GM12878 (cell line): ENCODE measurements at regions not wholly inside any gene's neighbourhood (a gene's known extent, or its start where the extent isn't known, plus 50 kb on each side); places are given as distances from the start of the nearest gene placed in this dataset.

Source experiments
- CTCF ChIP-seq, 3 experiments: IDR thresholded peaks in 2 of 3; conservative IDR thresholded peaks in 1 of 3; 2 replicates each; pipeline ENCODE4 v1.5.1; 2011; ENCODE audit warnings: low read depth in 3 of 3, low read length in 3 of 3, mild to moderate bottlenecking in 3 of 3, control low read depth in 2 of 3, moderate library complexity in 2 of 3, inconsistent platforms in 1 of 3, mixed read lengths in 1 of 3; ENCODE audit not compliant: control insufficient read depth in 2 of 3, insufficient read depth in 1 of 3; ENCODE audit errors: extremely low read depth in 1 of 3
- ESRRA ChIP-seq: IDR thresholded peaks from 2 replicates; pipeline ENCODE4 v1.6.1; 2012; ENCODE audit warnings: mild to moderate bottlenecking, low read length, improper control_type of control experiment
- GATAD2B ChIP-seq: fragments of 450-650 bp; conservative IDR thresholded peaks from 2 replicates; pipeline ENCODE4 v1.6.1; 2017; ENCODE audit warnings: low read depth, mild to moderate bottlenecking, moderate library complexity
- MXI1 ChIP-seq: fragments of 150-350 bp; IDR thresholded peaks from 2 replicates; pipeline ENCODE4 v1.6.1; 2011; ENCODE audit warnings: low read depth, mild to moderate bottlenecking, inconsistent platforms, low read length, improper control_type of control experiment
- NFXL1 ChIP-seq: fragments of 450-650 bp; IDR thresholded peaks from 2 replicates; pipeline ENCODE4 v1.6.1; 2017; ENCODE audit warnings: antibody characterized with exemption, mild to moderate bottlenecking, borderline replicate concordance
- NFYA ChIP-seq: IDR thresholded peaks from 2 replicates; pipeline ENCODE4 v1.6.1; 2011; ENCODE audit warnings: low read depth, mild to moderate bottlenecking, low read length, improper control_type of control experiment, borderline replicate concordance
- RAD51 ChIP-seq: fragments of 450-650 bp; IDR thresholded peaks from 2 replicates; pipeline ENCODE4 v1.6.1; 2016; ENCODE audit warnings: moderate library complexity, mild to moderate bottlenecking, inconsistent platforms
- REST ChIP-seq: IDR thresholded peaks from 2 replicates; pipeline ENCODE4 v1.6.1; 2012; ENCODE audit warnings: mild to moderate bottlenecking, low read depth, low read length
- SREBF2 ChIP-seq: IDR thresholded peaks from 2 replicates; pipeline ENCODE4 v1.6.1; 2012; ENCODE audit warnings: mild to moderate bottlenecking, low read length
- ZBTB33 ChIP-seq: fragments of 450-650 bp; IDR thresholded peaks from 2 replicates; pipeline ENCODE4 v1.6.1; 2017; ENCODE audit warnings: mild to moderate bottlenecking
- ZBTB40 ChIP-seq: fragments of 450-650 bp; IDR thresholded peaks from 2 replicates; pipeline ENCODE4 v1.6.1; 2016; ENCODE audit warnings: mild to moderate bottlenecking, moderate library complexity, borderline replicate concordance

GRCh38 chr1:37360011-37360410 lies 114.4 kb upstream of the ZC3H12A start:
- TF ChIP-seq REST = no peak
- TF ChIP-seq CTCF (IDR thresholded peaks at IDR 0.05 in 2 of 3, conservative IDR thresholded peaks at IDR 0.05 in 1 of 3; ENCODE audit: control insufficient read depth in 2 of 3, extremely low read depth in 1 of 3, insufficient read depth in 1 of 3, low read depth in 3 of 3, low read length in 3 of 3) = no peak
- TF ChIP-seq ZBTB33 = no peak
- TF ChIP-seq NFXL1 = no peak
- TF ChIP-seq GATAD2B = no peak
- no peak for TF ChIP-seq ZBTB40
- no peak for TF ChIP-seq NFYA
- no peak for TF ChIP-seq SREBF2
- TF ChIP-seq ESRRA = no peak
- no peak for TF ChIP-seq RAD51
- no peak for TF ChIP-seq MXI1
